Activated gamma-delta T cell treated with Interleukin-2 at 50 U/mL for 16 hours (primary cell): ENCODE measurements at regions not wholly inside any gene's neighbourhood (a gene's known extent, or its start where the extent isn't known, plus 50 kb on each side); places are given as distances from the start of the nearest gene placed in this dataset.

Source experiments
- DNase-seq: peaks from one replicate; pipeline ENCODE4 v3.0.0-alpha.2; 2020

GRCh38 chr15:62938825-62939224, 103.7 kb upstream of the TPM1 start:
- DNase-seq, result no peak

- DNase-seq, result no peak
These were observed 102.3 kb upstream of the TPM1 start for GRCh38 chr15:62940093-62940754.

GRCh38 chr15:62940755-62941361, 101.7 kb upstream of the TPM1 start:
- no peak for DNase-seq

GRCh38 chr15:62941699-62942098, 100.8 kb upstream of the TPM1 start:
- DNase-seq, result no peak

GRCh38 chr15:62942428-62942827, 100.1 kb upstream of the TPM1 start:
- no peak for DNase-seq

- DNase-seq, result no peak
These were observed 97.5 kb upstream of the TPM1 start for GRCh38 chr15:62945063-62945462.

GRCh38 chr15:62945760-62946159, 96.8 kb upstream of the TPM1 start:
- no peak for DNase-seq

GRCh38 chr15:62946940-62947339, 95.6 kb upstream of the TPM1 start:
- no peak for DNase-seq

GRCh38 chr15:62950462-62950931, 92.0 kb upstream of the TPM1 start:
- DNase-seq, result no peak

- DNase-seq, result no peak
These were observed 91.1 kb upstream of the TPM1 start for GRCh38 chr15:62951481-62951880.

GRCh38 chr15:62953021-62953420, 89.5 kb upstream of the TPM1 start:
- no peak for DNase-seq

- DNase-seq, result no peak
These were observed 89.0 kb upstream of the TPM1 start for GRCh38 chr15:62953496-62954045.

- DNase-seq, result no peak
These were observed 85.4 kb upstream of the TPM1 start for GRCh38 chr15:62957130-62957529.

GRCh38 chr15:62958528-62959363, 83.8 kb upstream of the TPM1 start:
- no peak for DNase-seq

- no peak for DNase-seq
These were observed 81.4 kb upstream of the TPM1 start for GRCh38 chr15:62961134-62961533.

GRCh38 chr15:62962101-62962995, 80.2 kb upstream of the TPM1 start:
- DNase-seq, result no peak

- no peak for DNase-seq
These were observed 78.3 kb upstream of the TPM1 start for GRCh38 chr15:62964251-62964650.

- no peak for DNase-seq
These were observed 76.1 kb upstream of the TPM1 start for GRCh38 chr15:62966294-62967078.

GRCh38 chr15:62968699-62969098, 73.8 kb upstream of the TPM1 start:
- DNase-seq, result no peak

- no peak for DNase-seq
These were observed 73.0 kb upstream of the TPM1 start for GRCh38 chr15:62969442-62970089.

- no peak for DNase-seq
These were observed 69.7 kb upstream of the TPM1 start for GRCh38 chr15:62972814-62973213.
